Skeletal muscle cell (primary cell): ENCODE measurements at regions not wholly inside any gene's neighbourhood (a gene's known extent, or its start where the extent isn't known, plus 50 kb on each side); places are given as distances from the start of the nearest gene placed in this dataset.

Experiments used
- DNase-seq: peaks from one replicate; pipeline ENCODE4 v3.0.0-alpha.2; 2010; ENCODE audit warnings: low read depth
- H3K4me3 ChIP-seq: 2 replicates; pipeline ENCODE4 v1.5.1; 2011; ENCODE audit warnings: low read depth, mild to moderate bottlenecking, control low read depth, low read length, moderate library complexity

GRCh38 chr2:78355967-78356366, 669.5 kb upstream of the REG3G start:
- H3K4me3 ChIP-seq, result no peak overlapping the region
- DNase-seq, result no peak

GRCh38 chr2:78383576-78383975, 641.9 kb upstream of the REG3G start:
- H3K4me3 ChIP-seq, result no peak overlapping the region
- no peak for DNase-seq

GRCh38 chr2:78397198-78397597, 628.3 kb upstream of the REG3G start:
- no peak overlapping the region for H3K4me3 ChIP-seq
- DNase-seq, result no peak

- H3K4me3 ChIP-seq, result no peak overlapping the region
- no peak for DNase-seq
These were observed 617.3 kb upstream of the REG3G start for GRCh38 chr2:78407960-78408794.

GRCh38 chr2:78408795-78409118, 616.7 kb upstream of the REG3G start:
- no peak for DNase-seq
- no peak overlapping the region for H3K4me3 ChIP-seq

- DNase-seq, result no peak
These were observed 614.2 kb upstream of the REG3G start for GRCh38 chr2:78411303-78411702.

GRCh38 chr2:78416625-78417300, 608.7 kb upstream of the REG3G start:
- no peak for DNase-seq
- H3K4me3 ChIP-seq, result no peak overlapping the region

More at GRCh38 chr2:78411303-78411702, 614.2 kb upstream of the REG3G start:
- H3K4me3 ChIP-seq, result no peak overlapping the region

- H3K4me3 ChIP-seq, result no peak overlapping the region
- no peak for DNase-seq
These were observed 608.1 kb upstream of the REG3G start for GRCh38 chr2:78417355-78417754.

- H3K4me3 ChIP-seq, result no peak overlapping the region
- no peak for DNase-seq
These were observed 607.5 kb upstream of the REG3G start for GRCh38 chr2:78418021-78418420.

- no peak overlapping the region for H3K4me3 ChIP-seq
- DNase-seq, result no peak
These were observed 605.4 kb upstream of the REG3G start for GRCh38 chr2:78420132-78420531.

GRCh38 chr2:78423631-78424030, 601.9 kb upstream of the REG3G start:
- DNase-seq, result no peak
- H3K4me3 ChIP-seq, result no peak overlapping the region

GRCh38 chr2:78427170-78427569, 598.3 kb upstream of the REG3G start:
- DNase-seq, result no peak
- no peak overlapping the region for H3K4me3 ChIP-seq

- no peak overlapping the region for H3K4me3 ChIP-seq
- DNase-seq, result no peak
These were observed 594.3 kb upstream of the REG3G start for GRCh38 chr2:78431241-78431640.

- no peak overlapping the region for H3K4me3 ChIP-seq
- no peak for DNase-seq
These were observed 586.4 kb upstream of the REG3G start for GRCh38 chr2:78439122-78439521.

- no peak for DNase-seq
- H3K4me3 ChIP-seq, result no peak overlapping the region
These were observed 569.9 kb upstream of the REG3G start for GRCh38 chr2:78455586-78455985.

GRCh38 chr2:78457269-78457668, 568.2 kb upstream of the REG3G start:
- DNase-seq, result no peak
- no peak overlapping the region for H3K4me3 ChIP-seq

GRCh38 chr2:78465707-78466106, 559.8 kb upstream of the REG3G start:
- DNase-seq, result no peak
- no peak overlapping the region for H3K4me3 ChIP-seq

- DNase-seq, result no peak
- no peak overlapping the region for H3K4me3 ChIP-seq
These were observed 548.8 kb upstream of the REG3G start for GRCh38 chr2:78476619-78477229.

- no peak for DNase-seq
- H3K4me3 ChIP-seq, result no peak overlapping the region
These were observed 538.9 kb upstream of the REG3G start for GRCh38 chr2:78486565-78486964.

- DNase-seq, result no peak
- H3K4me3 ChIP-seq, result no peak overlapping the region
These were observed 527.4 kb upstream of the REG3G start for GRCh38 chr2:78498125-78498524.

- H3K4me3 ChIP-seq, result no peak overlapping the region
- no peak for DNase-seq
These were observed 519.2 kb upstream of the REG3G start for GRCh38 chr2:78506301-78506700.
